Skeletal muscle tissue (tissue), 3 donors: ENCODE measurements at regions not wholly inside any gene's neighbourhood (a gene's known extent, or its start where the extent isn't known, plus 50 kb on each side); places are given as distances from the start of the nearest gene placed in this dataset.
"Not testable (repeated sequence)": the region's sequence is repeated elsewhere in the genome, so short reads cannot be mapped to it uniquely, and the experiment has no call there.

Source experiments
- H3K27ac ChIP-seq: one replicate; pipeline ENCODE4 v1.7.0; 2013; ENCODE audit warnings: mild to moderate bottlenecking, low read depth, low read length, inconsistent platforms
- H3K27me3 ChIP-seq, 3 donors: one replicate each; pipeline ENCODE4 v1.7.0; 2013; ENCODE audit warnings: low read length in 3 of 3; ENCODE audit not compliant: control insufficient read depth in 3 of 3, insufficient read depth in 3 of 3
- H3K36me3 ChIP-seq, 3 donors: one replicate each; pipeline ENCODE4 v1.7.0; 2013; ENCODE audit warnings: low read length in 3 of 3; ENCODE audit not compliant: control insufficient read depth in 3 of 3, insufficient read depth in 3 of 3
- H3K4me1 ChIP-seq, 3 donors: one replicate each; pipeline ENCODE4 v1.7.0; 2013; ENCODE audit warnings: low read length in 3 of 3, mild to moderate bottlenecking in 3 of 3; ENCODE audit not compliant: control insufficient read depth in 3 of 3, insufficient read depth in 3 of 3
- H3K4me3 ChIP-seq, 3 donors: one replicate each; pipeline ENCODE4 v1.7.0; 2013; ENCODE audit warnings: low read length in 3 of 3
- H3K9ac ChIP-seq, 3 donors: one replicate each; pipeline ENCODE4 v1.7.0; 2013; ENCODE audit warnings: low read length in 3 of 3, mild to moderate bottlenecking in 3 of 3, moderate library complexity in 2 of 3, low read depth in 1 of 3
- H3K9me3 ChIP-seq, 3 donors: one replicate each; pipeline ENCODE4 v1.7.0; 2013; ENCODE audit warnings: low read length in 3 of 3; ENCODE audit not compliant: control insufficient read depth in 3 of 3
- donor health status: Osteomylitis.

- Histone ChIP-seq H3K4me1 (no peaks in the 10 kb centered on the region), H3K27ac (no peak overlapping the region), H3K4me3 (no peak overlapping the region), H3K36me3 (no peaks in the 10 kb centered on the region), H3K27me3 (peaks cover 0 to 4% (median 0%) of the 10 kb centered on the region in 3 donors), H3K9me3 (no peaks in the 10 kb centered on the region), H3K9ac (no peak overlapping the region)
Measured at GRCh38 chr10:113486531-113486930, 66.3 kb upstream of the HABP2 start.

DNA sequence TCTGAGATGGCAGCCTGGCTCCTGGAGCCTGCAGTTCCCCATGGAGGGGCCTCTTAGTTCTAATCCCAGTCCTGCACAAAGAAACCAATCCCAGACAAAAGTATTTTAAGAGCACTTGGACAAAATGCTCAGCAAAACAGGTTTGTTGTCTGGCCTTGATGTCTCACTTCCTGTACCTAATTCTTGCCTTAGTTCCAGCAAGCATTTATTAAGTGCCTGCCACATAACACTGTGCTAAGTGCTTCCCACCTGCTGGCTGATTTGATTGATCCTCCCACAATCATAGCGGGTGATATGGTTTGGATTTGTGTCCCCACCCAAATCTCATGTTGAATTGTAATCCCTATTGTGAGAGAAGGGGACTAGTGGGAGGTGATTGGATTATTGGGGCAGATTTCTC, 65.7 kb upstream of the HABP2 start:
- H3K36me3 ChIP-seq: no peaks in the 10 kb centered on the region
- no peak overlapping the region for H3K27ac ChIP-seq
- H3K9me3 ChIP-seq: no peaks in the 10 kb centered on the region
- no peaks in the 10 kb centered on the region for H3K4me1 ChIP-seq
- peaks cover 0 to 4% (median 0%) of the 10 kb centered on the region in 3 donors for H3K27me3 ChIP-seq
- no peak overlapping the region for H3K9ac ChIP-seq
- no peak overlapping the region for H3K4me3 ChIP-seq

GRCh38 chr10:113488186-113488585, 64.7 kb upstream of the HABP2 start:
- Histone ChIP-seq H3K9ac (no peak overlapping the region), H3K4me1 (peaks cover 3 to 5% (median 4%) of the 10 kb centered on the region in 3 donors), H3K36me3 (no peaks in the 10 kb centered on the region), H3K4me3 (no peak overlapping the region), H3K27ac (no peak overlapping the region), H3K27me3 (peaks cover 0 to 4% (median 0%) of the 10 kb centered on the region in 3 donors), H3K9me3 (no peaks in the 10 kb centered on the region)

GRCh38 chr10:113489522-113489921, 63.3 kb upstream of the HABP2 start:
- not testable (repeated sequence) for H3K36me3 ChIP-seq, H3K9ac ChIP-seq, H3K27me3 ChIP-seq, H3K4me3 ChIP-seq, H3K9me3 ChIP-seq, H3K27ac ChIP-seq, H3K4me1 ChIP-seq

GRCh38 chr10:113491967-113492565, 60.8 kb upstream of the HABP2 start:
- H3K27ac ChIP-seq: peak overlapping the region; percentile 70

GRCh38 chr10:113493195-113493594, 59.7 kb upstream of the HABP2 start:
- Histone ChIP-seq H3K4me3 (no peak overlapping the region), H3K36me3 (no peaks in the 10 kb centered on the region), H3K4me1 (peaks cover 4 to 12% (median 6%) of the 10 kb centered on the region in 3 donors), H3K27ac (peak overlapping the region; percentile 70), H3K27me3 (peaks cover 0 to 4% (median 0%) of the 10 kb centered on the region in 3 donors), H3K9me3 (no peaks in the 10 kb centered on the region), H3K9ac (no peak overlapping the region)

More at GRCh38 chr10:113491967-113492565, 60.8 kb upstream of the HABP2 start:
- H3K36me3 ChIP-seq: no peaks in the 10 kb centered on the region
- H3K27me3 ChIP-seq: peaks cover 0 to 4% (median 0%) of the 10 kb centered on the region in 3 donors
- H3K9me3 ChIP-seq: no peaks in the 10 kb centered on the region
- no peak overlapping the region for H3K4me3 ChIP-seq
- peaks cover 4 to 12% (median 6%) of the 10 kb centered on the region in 3 donors for H3K4me1 ChIP-seq
- H3K9ac ChIP-seq: no peak overlapping the region

DNA sequence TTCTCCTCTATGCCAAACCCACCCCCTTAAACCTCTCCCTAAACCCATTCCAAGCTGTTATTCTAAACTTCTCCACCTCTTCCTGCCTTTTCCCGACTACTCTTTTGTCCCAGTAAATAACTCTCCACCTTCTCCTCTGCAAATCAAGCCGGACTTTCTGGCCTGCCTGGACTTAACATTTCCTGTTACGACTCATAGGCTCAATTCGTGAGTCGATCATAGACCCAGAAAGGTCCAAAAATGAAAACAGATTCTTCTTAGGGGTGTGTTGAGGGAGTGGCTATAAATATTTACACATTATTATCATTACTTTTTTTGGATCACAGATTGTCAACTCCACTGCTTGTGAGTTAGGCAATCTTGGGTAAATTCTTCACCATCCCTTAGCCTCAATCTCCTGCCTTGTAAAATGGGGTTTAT, 59.0 kb upstream of the HABP2 start:
- Histone ChIP-seq H3K27me3 (peaks cover 0 to 4% (median 0%) of the 10 kb centered on the region in 3 donors), H3K9me3 (no peaks in the 10 kb centered on the region), H3K4me1 (peaks cover 4 to 12% (median 6%) of the 10 kb centered on the region in 3 donors), H3K4me3 (no peak overlapping the region), H3K9ac (no peak overlapping the region), H3K36me3 (no peaks in the 10 kb centered on the region), H3K27ac (peak overlapping the region; percentile 70)

GRCh38 chr10:113494761-113495160, 58.1 kb upstream of the HABP2 start:
- peaks cover 0 to 4% (median 0%) of the 10 kb centered on the region in 3 donors for H3K27me3 ChIP-seq
- H3K27ac ChIP-seq: peak overlapping the region; percentile 36
- H3K4me1 ChIP-seq: peaks cover 4 to 12% (median 6%) of the 10 kb centered on the region in 3 donors
- no peak overlapping the region for H3K4me3 ChIP-seq
- no peaks in the 10 kb centered on the region for H3K36me3 ChIP-seq
- H3K9ac ChIP-seq: no peak overlapping the region
- no peaks in the 10 kb centered on the region for H3K9me3 ChIP-seq

- H3K4me3 ChIP-seq: no peak overlapping the region
- H3K9ac ChIP-seq: no peak overlapping the region
- H3K27me3 ChIP-seq: peaks cover 0 to 4% (median 0%) of the 10 kb centered on the region in 3 donors
- peaks cover 4 to 12% (median 6%) of the 10 kb centered on the region in 3 donors for H3K4me1 ChIP-seq
- no peaks in the 10 kb centered on the region for H3K36me3 ChIP-seq
- H3K9me3 ChIP-seq: no peaks in the 10 kb centered on the region
- H3K27ac ChIP-seq: no peak overlapping the region
Measured at GRCh38 chr10:113495553-113495952, 57.3 kb upstream of the HABP2 start.

- peaks cover 4 to 12% (median 6%) of the 10 kb centered on the region in 3 donors for H3K4me1 ChIP-seq
- H3K36me3 ChIP-seq: no peaks in the 10 kb centered on the region
- no peaks in the 10 kb centered on the region for H3K9me3 ChIP-seq
- no peak overlapping the region for H3K4me3 ChIP-seq
- H3K27me3 ChIP-seq: peaks cover 0 to under 1% (median 0%) of the 10 kb centered on the region in 3 donors
- H3K9ac ChIP-seq: no peak overlapping the region
- peak overlapping the region; percentile 42 for H3K27ac ChIP-seq
Measured at GRCh38 chr10:113496111-113497109, 56.4 kb upstream of the HABP2 start.
